IPS-15b (cell line): ENCODE measurements at regions not wholly inside any gene's neighbourhood (a gene's known extent, or its start where the extent isn't known, plus 50 kb on each side); places are given as distances from the start of the nearest gene placed in this dataset.

Experiments used
- H3K27me3 ChIP-seq: one replicate; pipeline ENCODE4 v1.6.1; 2013; ENCODE audit warnings: low read length; ENCODE audit not compliant: control insufficient read depth, insufficient read depth
- H3K36me3 ChIP-seq: one replicate; pipeline ENCODE4 v1.6.1; 2013; ENCODE audit warnings: low read length; ENCODE audit not compliant: control insufficient read depth, insufficient read depth
- H3K4me1 ChIP-seq: one replicate; pipeline ENCODE4 v1.6.1; 2013; ENCODE audit warnings: mild to moderate bottlenecking, low read length; ENCODE audit not compliant: control insufficient read depth, insufficient read depth
- H3K4me3 ChIP-seq: one replicate; pipeline ENCODE4 v1.5.1; 2013; ENCODE audit warnings: low read depth, low read length
- H3K9ac ChIP-seq: one replicate; pipeline ENCODE4 v1.6.1; 2013; ENCODE audit warnings: low read depth, mild to moderate bottlenecking, low read length
- H3K9me3 ChIP-seq: one replicate; pipeline ENCODE4 v1.6.1; 2013; ENCODE audit warnings: mild to moderate bottlenecking, low read length; ENCODE audit not compliant: control insufficient read depth, insufficient read depth

DNA sequence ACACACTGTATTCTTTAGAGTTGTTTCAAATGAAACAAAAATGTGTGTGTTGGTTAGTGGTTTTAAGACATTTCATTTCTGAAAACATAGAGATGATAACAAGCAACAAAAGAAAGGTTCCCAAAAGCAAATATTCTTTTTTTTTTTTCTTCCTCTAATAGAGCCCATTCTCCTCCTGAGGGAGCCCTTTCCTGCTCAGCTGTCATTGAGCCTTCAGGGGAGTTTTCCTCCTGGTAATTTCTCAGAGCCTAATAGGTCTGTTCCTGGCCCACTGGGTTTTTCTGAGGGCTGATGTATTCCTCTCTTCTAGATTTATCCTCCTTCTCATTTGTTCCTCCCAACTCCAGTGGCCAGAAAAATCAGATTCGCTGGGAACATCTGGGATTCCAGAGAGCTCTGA is 654.5 kb downstream of the NOVA1 start:
- H3K9me3 ChIP-seq: no peaks in the 10 kb centered on the region
- no peak overlapping the region for H3K4me3 ChIP-seq
- no peaks in the 10 kb centered on the region for H3K36me3 ChIP-seq
- H3K9ac ChIP-seq: no peak overlapping the region
- no peaks in the 10 kb centered on the region for H3K4me1 ChIP-seq
- H3K27me3 ChIP-seq: no peaks in the 10 kb centered on the region

DNA sequence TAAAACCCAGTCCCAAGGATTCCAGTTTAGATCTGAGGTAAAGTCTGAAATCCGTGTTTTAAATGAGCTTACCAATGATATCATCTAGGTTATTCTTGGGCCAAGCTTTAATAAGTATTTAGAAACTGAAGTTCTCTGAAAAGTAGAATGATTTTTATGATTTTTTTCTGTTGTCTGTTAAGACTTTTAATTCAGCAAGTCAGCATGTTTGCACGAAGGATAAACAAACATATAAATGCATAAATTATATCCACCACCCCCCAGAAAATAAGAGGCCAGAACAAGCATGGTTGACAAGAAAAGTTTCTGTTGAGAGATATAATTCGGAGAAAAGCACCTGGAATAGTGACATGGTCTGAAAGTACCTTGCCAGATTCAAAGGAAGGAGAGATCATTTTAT is 655.7 kb downstream of the NOVA1 start:
- Histone ChIP-seq H3K36me3 (no peaks in the 10 kb centered on the region), H3K4me1 (no peaks in the 10 kb centered on the region), H3K4me3 (no peak overlapping the region), H3K27me3 (no peaks in the 10 kb centered on the region), H3K9ac (no peak overlapping the region), H3K9me3 (no peaks in the 10 kb centered on the region)

DNA sequence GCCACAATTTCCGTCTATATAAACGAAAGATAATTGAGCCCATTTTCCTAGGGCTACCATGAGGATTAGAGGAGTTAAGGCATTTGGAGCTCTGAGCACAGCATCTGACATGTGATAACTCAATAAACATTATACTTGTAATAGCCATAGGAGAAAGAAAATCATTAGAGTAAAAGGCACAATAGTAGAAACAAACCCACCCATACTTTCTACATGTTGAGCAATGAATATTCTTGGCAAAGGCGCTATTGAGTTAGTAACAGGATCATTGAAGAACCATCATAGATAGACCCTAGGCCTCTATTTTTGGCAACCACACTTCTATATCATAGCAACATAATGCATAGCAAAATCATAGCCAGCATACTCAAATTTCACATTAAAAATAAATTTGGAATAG is 664.1 kb downstream of the NOVA1 start:
- no peaks in the 10 kb centered on the region for H3K36me3 ChIP-seq
- no peaks in the 10 kb centered on the region for H3K4me1 ChIP-seq
- H3K9me3 ChIP-seq: no peaks in the 10 kb centered on the region
- H3K4me3 ChIP-seq: no peak overlapping the region
- no peak overlapping the region for H3K9ac ChIP-seq
- no peaks in the 10 kb centered on the region for H3K27me3 ChIP-seq

DNA sequence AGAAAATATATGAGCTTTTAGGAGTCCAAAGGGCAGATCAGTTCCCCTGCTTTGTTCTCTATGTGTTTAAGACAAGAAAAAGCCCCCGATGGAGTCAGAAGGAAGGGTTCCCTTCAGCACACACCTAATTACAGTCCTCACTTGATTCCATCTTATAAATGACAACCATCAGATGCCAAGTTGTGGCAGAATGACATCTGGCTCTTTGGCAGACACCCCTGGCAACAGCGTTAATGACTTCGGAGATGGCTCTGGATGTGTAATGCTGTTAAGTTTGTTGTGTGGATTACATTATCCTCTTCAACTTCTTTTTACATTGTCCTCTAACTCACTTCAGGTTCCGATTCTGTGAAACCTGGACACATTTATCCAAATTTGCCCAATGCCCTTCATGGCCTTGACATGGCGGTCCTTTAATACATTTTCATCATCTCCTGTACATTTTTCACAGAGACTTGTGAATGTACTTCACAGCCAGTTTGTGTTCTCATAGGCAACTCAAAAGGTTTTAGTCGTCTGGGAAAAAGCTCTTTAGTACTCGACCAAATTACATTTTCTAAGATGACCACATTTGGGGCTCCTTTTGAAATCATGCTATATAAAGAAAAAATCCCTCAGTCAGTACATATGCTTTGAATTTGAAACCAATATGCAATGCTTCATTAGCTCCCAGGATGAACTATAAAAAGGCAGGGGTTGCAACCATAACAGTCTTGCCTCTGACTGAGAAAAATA is 667.8 kb downstream of the NOVA1 start:
- Histone ChIP-seq H3K4me1 (no peaks in the 10 kb centered on the region), H3K9ac (no peak overlapping the region), H3K36me3 (no peaks in the 10 kb centered on the region), H3K4me3 (no peak overlapping the region), H3K27me3 (no peaks in the 10 kb centered on the region), H3K9me3 (no peaks in the 10 kb centered on the region)

DNA sequence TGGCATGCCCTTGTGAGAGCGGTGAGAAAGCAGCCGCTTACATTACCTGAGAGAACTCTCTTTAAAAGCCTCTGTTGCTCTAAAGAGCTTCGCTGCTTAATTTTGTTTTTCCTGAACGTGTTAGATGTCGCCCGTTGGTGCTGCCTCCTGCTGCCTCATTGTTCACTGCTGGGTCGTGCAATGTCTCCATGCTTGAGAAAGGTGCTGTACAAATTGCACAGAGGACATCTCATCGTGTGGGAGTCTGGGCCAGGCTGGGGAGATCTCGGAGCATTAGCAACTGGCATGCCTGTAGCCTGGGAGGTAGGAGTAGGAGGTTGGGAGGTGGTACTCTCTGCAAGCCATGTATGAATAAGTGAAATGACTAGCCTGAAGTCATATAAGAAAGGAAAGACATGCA is 686.0 kb downstream of the NOVA1 start:
- H3K4me1 ChIP-seq: no peaks in the 10 kb centered on the region
- no peak overlapping the region for H3K4me3 ChIP-seq
- no peaks in the 10 kb centered on the region for H3K9me3 ChIP-seq
- no peaks in the 10 kb centered on the region for H3K27me3 ChIP-seq
- no peak overlapping the region for H3K9ac ChIP-seq
- no peaks in the 10 kb centered on the region for H3K36me3 ChIP-seq

DNA sequence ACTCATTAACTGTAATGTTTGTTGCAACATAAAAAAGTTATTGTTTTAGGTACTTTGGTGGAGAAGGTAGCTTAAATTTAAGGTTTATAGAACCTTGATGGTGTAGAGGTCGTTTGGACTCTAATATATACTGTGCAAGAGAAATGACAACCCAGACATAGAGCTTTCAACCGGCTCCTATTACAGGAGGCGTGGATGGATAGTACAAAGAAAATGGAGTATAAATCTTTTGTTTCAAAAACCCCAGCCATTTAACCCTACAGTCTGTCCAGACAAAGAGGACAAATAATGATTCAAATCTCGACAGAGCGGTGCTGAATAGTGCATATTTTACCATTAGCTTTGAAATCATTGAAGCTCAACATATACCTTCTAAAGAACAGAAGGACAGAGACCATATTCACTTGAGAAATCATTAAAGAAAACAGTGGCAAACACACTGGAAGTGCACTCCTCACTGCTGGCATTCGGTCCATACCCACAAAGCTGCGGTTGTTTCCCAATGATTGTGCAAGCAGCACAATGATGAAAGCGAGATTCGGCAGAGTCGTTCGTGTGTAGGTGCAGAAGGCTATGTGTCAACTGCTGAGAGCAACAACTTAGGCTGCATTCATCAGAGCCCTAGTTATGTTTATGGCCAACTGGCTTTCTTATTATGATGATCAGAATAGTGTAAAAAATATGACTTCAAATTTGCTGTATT is 688.6 kb downstream of the NOVA1 start:
- Histone ChIP-seq H3K4me3 (no peak overlapping the region), H3K9ac (no peak overlapping the region), H3K4me1 (no peaks in the 10 kb centered on the region), H3K9me3 (no peaks in the 10 kb centered on the region), H3K27me3 (no peaks in the 10 kb centered on the region), H3K36me3 (no peaks in the 10 kb centered on the region)

DNA sequence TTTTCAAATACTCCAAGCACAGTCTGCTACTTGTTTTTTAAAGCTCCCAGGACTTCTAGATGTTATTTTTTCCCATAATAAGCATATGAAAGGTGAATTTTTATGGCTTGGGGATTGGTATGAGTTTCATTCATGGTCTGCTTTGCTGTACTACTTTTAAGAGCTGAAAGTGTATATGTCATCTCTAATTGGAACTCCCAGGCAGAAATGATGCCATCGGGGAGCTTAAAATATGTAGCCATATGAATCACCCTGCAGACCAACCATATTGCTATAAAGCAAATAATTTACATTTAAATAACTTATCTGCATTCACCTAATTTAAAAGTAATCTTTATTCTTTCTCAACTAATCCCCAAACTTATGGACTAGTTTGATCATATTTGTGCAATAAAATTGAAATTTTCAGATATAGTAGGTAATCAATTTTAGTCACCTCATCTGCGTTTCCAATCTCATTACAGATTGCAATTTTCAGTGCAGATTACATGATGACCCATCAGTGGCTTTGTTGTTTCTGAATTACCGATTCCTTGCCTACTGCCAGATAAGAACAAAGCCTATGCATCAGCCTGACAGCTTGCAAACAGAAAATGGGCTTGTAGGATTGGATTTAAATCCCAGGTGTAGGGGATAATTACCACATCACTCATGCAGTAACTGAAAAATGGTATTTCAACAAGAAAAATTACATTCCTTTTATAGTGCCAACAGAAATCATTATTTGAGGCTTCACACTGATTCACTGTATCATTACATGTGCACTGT is 689.4 kb downstream of the NOVA1 start:
- no peaks in the 10 kb centered on the region for H3K4me1 ChIP-seq
- H3K9me3 ChIP-seq: no peaks in the 10 kb centered on the region
- H3K9ac ChIP-seq: no peak overlapping the region
- no peaks in the 10 kb centered on the region for H3K36me3 ChIP-seq
- no peak overlapping the region for H3K4me3 ChIP-seq
- no peaks in the 10 kb centered on the region for H3K27me3 ChIP-seq

DNA sequence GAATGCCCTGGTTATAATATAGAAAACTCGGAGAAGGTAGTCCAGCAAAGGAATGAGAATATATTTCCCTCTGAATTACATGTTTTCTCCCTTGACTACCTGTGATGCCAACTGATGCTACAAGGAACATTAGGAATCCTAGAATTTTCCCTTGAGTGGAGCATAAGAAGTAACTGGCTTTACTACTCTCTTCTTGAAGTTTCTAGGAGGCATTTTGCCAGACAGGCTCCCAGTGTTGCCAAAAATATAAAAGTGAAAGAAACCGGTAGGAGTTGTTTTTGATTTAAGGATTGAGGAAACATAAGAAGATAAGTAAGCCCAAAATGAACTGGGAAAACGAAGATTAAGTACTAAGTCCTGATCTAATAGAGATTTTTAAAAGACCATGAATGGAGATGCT is 693.4 kb downstream of the NOVA1 start:
- Histone ChIP-seq H3K4me3 (no peak overlapping the region), H3K4me1 (no peaks in the 10 kb centered on the region), H3K27me3 (no peaks in the 10 kb centered on the region), H3K9ac (no peak overlapping the region), H3K9me3 (no peaks in the 10 kb centered on the region), H3K36me3 (no peaks in the 10 kb centered on the region)

DNA sequence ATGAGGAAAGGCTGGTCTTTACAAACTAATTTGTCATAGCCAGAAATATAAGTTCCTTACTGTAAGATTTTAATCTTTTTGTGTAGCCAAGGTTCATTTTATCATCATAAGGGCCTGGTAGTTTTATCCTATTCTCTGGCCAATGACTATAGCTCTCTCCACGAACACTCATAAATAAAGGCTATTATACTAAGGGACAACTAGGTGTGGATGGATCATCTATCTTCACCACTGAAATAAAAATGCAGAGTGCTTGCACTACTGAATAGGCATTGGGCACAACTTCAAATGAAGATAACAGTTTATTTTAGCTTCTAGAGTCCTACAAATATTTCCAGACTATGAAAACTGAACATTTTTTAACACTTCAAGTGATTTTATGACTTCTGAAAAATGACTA is 698.6 kb downstream of the NOVA1 start:
- Histone ChIP-seq H3K4me1 (peaks cover 4% of the 10 kb centered on the region), H3K9me3 (no peaks in the 10 kb centered on the region)

DNA sequence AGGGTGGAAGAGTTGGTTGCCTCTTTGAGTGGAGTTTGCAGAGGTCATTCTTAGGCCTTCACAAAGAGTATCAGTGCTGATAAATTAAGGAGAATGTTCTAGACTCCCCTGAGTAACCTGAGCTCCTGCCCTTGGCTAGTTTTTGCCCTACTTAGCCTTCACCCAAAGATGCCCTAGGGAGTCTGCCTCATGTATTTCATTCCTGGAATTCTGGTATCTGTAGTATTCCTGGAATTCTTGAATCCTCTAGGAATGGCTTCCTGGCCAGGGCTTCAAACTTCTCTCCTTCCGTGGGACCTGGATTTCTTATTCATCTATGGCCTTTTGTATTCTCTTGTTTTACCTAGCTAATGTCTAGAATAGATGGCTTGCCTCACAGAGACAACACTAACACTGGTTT is 701.1 kb downstream of the NOVA1 start:
- Histone ChIP-seq H3K9ac (no peak overlapping the region), H3K36me3 (no peaks in the 10 kb centered on the region), H3K27me3 (no peaks in the 10 kb centered on the region), H3K4me1 (peaks cover 4% of the 10 kb centered on the region), H3K9me3 (no peaks in the 10 kb centered on the region), H3K4me3 (no peak overlapping the region)

More for the DNA sequence above, 698.6 kb downstream of the NOVA1 start:
- no peaks in the 10 kb centered on the region for H3K27me3 ChIP-seq
- no peak overlapping the region for H3K9ac ChIP-seq
- no peak overlapping the region for H3K4me3 ChIP-seq
- H3K36me3 ChIP-seq: no peaks in the 10 kb centered on the region

DNA sequence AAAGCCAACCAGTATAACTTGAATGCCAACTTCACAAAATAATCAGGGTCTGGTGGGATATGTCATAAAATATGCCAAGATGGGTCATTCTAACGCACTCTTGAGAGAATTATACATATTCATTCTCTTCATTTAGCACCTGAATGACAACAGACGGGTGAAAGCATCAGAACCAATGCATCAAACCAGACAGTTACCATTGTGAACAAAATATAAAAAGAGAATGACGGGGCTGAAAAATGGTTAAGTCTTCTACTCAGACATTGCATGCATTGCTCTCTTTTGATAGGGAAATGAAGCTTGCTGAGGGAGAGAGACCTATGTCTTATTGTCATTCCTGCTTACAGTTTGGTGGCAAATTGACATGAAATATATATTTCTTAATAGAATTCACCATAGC is 702.1 kb downstream of the NOVA1 start:
- Histone ChIP-seq H3K4me1 (peaks cover 4% of the 10 kb centered on the region), H3K9ac (no peak overlapping the region), H3K36me3 (no peaks in the 10 kb centered on the region), H3K27me3 (no peaks in the 10 kb centered on the region), H3K4me3 (no peak overlapping the region), H3K9me3 (no peaks in the 10 kb centered on the region)
